Neural crest cell (in vitro differentiated cells): ENCODE measurements at regions not wholly inside any gene's neighbourhood (a gene's known extent, or its start where the extent isn't known, plus 50 kb on each side); places are given as distances from the start of the nearest gene placed in this dataset.

Experiments used
- DNase-seq: peaks from one replicate; pipeline ENCODE4 v3.0.0; 2021; ENCODE audit warnings: low read depth, mixed read lengths, low spot score
- H3K27ac Mint-ChIP-seq: one replicate; pipeline ENCODE4 v1.8.0; 2021; ENCODE audit warnings: mild to moderate bottlenecking, mixed read lengths; ENCODE audit not compliant: unreplicated experiment
- H3K27me3 Mint-ChIP-seq: 2 replicates; pipeline ENCODE4 v1.8.0; 2021; ENCODE audit warnings: low read depth, mild to moderate bottlenecking, mixed read lengths
- H3K36me3 Mint-ChIP-seq: 2 replicates; pipeline ENCODE4 v1.8.0; 2021; ENCODE audit warnings: low read depth, mild to moderate bottlenecking, mixed read lengths
- H3K4me1 Mint-ChIP-seq: 2 replicates; pipeline ENCODE4 v1.8.0; 2021; ENCODE audit warnings: mixed read lengths
- H3K4me3 Mint-ChIP-seq: one replicate; pipeline ENCODE4 v1.8.0; 2021; ENCODE audit warnings: mild to moderate bottlenecking, mixed read lengths
- H3K9me3 Mint-ChIP-seq: 2 replicates; pipeline ENCODE4 v1.8.0; 2021; ENCODE audit warnings: mixed read lengths
- TF ChIP-seq, protein P1 (sequence below): fragments of 200-600 bp; sonication (generic); conservative IDR thresholded peaks from 2 replicates; pipeline ENCODE4 v1.5.0; 2021; ENCODE audit warnings: antibody characterized with exemption, mild to moderate bottlenecking

DNA sequence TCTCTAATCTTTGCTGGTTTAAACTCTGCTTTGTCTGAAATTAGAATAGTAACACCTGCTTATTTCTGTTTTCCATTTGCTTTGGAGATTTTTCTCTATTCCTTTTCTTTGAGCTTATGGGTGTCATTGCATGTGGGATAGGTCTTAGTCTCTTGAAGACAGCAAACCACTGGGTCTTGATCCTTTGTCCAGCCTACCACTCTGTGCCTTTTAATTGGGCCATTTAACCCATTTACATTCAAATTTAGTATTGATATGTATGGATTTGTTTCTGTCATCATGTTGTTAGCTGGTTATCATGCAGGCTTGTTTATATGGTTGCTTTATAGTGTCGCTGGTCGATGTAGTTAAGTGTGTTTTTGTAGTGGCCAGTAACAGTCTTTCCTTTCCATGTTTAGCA is 914.7 kb downstream of the MAT2B start:
- TF ChIP-seq, protein P1, sequence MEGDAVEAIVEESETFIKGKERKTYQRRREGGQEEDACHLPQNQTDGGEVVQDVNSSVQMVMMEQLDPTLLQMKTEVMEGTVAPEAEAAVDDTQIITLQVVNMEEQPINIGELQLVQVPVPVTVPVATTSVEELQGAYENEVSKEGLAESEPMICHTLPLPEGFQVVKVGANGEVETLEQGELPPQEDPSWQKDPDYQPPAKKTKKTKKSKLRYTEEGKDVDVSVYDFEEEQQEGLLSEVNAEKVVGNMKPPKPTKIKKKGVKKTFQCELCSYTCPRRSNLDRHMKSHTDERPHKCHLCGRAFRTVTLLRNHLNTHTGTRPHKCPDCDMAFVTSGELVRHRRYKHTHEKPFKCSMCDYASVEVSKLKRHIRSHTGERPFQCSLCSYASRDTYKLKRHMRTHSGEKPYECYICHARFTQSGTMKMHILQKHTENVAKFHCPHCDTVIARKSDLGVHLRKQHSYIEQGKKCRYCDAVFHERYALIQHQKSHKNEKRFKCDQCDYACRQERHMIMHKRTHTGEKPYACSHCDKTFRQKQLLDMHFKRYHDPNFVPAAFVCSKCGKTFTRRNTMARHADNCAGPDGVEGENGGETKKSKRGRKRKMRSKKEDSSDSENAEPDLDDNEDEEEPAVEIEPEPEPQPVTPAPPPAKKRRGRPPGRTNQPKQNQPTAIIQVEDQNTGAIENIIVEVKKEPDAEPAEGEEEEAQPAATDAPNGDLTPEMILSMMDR, result no peak
- Mint-ChIP-seq H3K9me3 (peaks cover 25% of the 10 kb centered on the region), H3K27ac (no peak overlapping the region)

GRCh38 chr5:164422400-164422799 is 917.0 kb downstream of the MAT2B start:
- H3K36me3 Mint-ChIP-seq, result peaks cover 15% of the 10 kb centered on the region
- H3K4me1 Mint-ChIP-seq, result no peaks in the 10 kb centered on the region
- H3K27ac Mint-ChIP-seq, result no peak overlapping the region
- H3K9me3 Mint-ChIP-seq, result peaks cover 22% of the 10 kb centered on the region
- DNase-seq, result peak; percentile 2
- TF ChIP-seq, protein P1, result peak; percentile 32
- H3K4me3 Mint-ChIP-seq, result no peak overlapping the region
- H3K27me3 Mint-ChIP-seq, result no peaks in the 10 kb centered on the region

More for the DNA sequence above, 914.7 kb downstream of the MAT2B start:
- H3K27me3 Mint-ChIP-seq, result no peaks in the 10 kb centered on the region
- no peak overlapping the region for H3K4me3 Mint-ChIP-seq
- H3K4me1 Mint-ChIP-seq, result no peaks in the 10 kb centered on the region
- peaks cover 17% of the 10 kb centered on the region for H3K36me3 Mint-ChIP-seq
- no peak for DNase-seq

- TF ChIP-seq, protein P1, result no peak
- H3K36me3 Mint-ChIP-seq, result no peaks in the 10 kb centered on the region
- H3K9me3 Mint-ChIP-seq, result no peaks in the 10 kb centered on the region
- H3K4me1 Mint-ChIP-seq, result no peaks in the 10 kb centered on the region
- no peak for DNase-seq
- no peak overlapping the region for H3K27ac Mint-ChIP-seq
- H3K27me3 Mint-ChIP-seq, result no peaks in the 10 kb centered on the region
- H3K4me3 Mint-ChIP-seq, result no peak overlapping the region
Measured at GRCh38 chr5:164431634-164432304, 926.4 kb downstream of the MAT2B start.

DNA sequence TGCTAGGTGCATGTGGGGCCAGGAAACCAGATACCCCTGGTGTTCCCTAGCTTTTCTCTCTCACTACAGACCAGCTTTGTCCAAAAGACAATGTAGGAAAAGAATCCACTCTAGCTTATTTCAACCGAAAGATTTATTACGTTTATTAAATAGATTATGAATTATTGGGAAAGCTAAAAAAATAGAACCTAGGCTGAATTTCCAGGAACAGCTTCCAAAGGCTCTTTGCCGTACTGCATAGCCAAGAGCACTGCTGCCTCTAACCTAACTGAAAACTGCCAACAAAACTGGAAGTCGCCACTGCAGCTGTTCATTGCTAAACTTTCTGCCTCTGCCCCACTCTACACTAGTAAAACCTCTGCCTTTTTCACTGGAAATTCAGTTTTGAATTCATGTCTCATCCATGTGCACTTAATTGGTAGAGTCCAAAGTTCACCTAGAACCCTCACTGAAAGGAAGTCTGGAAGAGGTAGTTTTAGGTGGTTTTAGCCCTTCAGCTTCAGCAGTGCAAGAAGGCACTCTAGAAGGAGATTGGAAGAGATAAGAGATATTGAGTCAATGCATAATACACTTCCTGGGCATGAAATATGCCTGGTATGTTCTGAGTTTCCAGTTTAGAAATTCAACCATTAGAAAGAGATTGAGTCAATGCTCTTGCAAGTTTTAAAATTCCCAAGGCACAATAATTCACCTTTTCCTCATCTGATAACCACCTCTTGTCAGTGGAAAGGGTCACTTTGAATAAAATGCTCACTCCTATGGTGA is 927.9 kb downstream of the MAT2B start:
- H3K4me3 Mint-ChIP-seq, result no peak overlapping the region
- H3K36me3 Mint-ChIP-seq, result no peaks in the 10 kb centered on the region
- H3K27me3 Mint-ChIP-seq, result no peaks in the 10 kb centered on the region
- H3K27ac Mint-ChIP-seq, result no peak overlapping the region
- H3K9me3 Mint-ChIP-seq, result no peaks in the 10 kb centered on the region
- H3K4me1 Mint-ChIP-seq, result no peaks in the 10 kb centered on the region
- TF ChIP-seq, protein P1, result no peak
- DNase-seq, result no peak

- Mint-ChIP-seq H3K4me1 (no peaks in the 10 kb centered on the region), H3K9me3 (no peaks in the 10 kb centered on the region), H3K27me3 (no peaks in the 10 kb centered on the region), H3K4me3 (no peak overlapping the region), H3K27ac (no peak overlapping the region), H3K36me3 (no peaks in the 10 kb centered on the region)
- DNase-seq, result no peak
- TF ChIP-seq, protein P1, result no peak
Measured at GRCh38 chr5:164435576-164435975, 930.2 kb downstream of the MAT2B start.
